Naive thymus-derived CD4-positive, alpha-beta T cell (primary cell): ENCODE measurements at regions not wholly inside any gene's neighbourhood (a gene's known extent, or its start where the extent isn't known, plus 50 kb on each side); places are given as distances from the start of the nearest gene placed in this dataset.

Experiments used
- ATAC-seq: fragments of 150-1000 bp; cut with Tn5 transposase; 2 replicates; pipeline ENCODE4 v1.10.0; 2021; ENCODE audit warnings: mild to moderate bottlenecking, moderate library complexity
- CTCF ChIA-PET: fragments of 350-600 bp; sonication (Branson Sonifier 250); formaldehyde crosslinking; loops from one replicate; lab custom pipeline; 2021; ENCODE audit warnings: antibody characterized with exemption; lab: Charles Lee
- POLR2A ChIA-PET: fragments of 350-600 bp; sonication (Branson Sonifier 250); formaldehyde crosslinking; loops from one replicate; lab custom pipeline; 2021; ENCODE audit warnings: antibody characterized with exemption, inconsistent platforms; lab: Charles Lee
- DNase-seq, 9 donors: peaks; one replicate each; pipeline versions ENCODE4 v3.0.0 to v3.0.0-alpha.2; 2020 to 2022; ENCODE audit warnings: mixed read lengths in 1 of 9
- H3K27ac ChIP-seq: one replicate; pipeline ENCODE4 v1.7.0; 2013; ENCODE audit warnings: mild to moderate bottlenecking, low read depth, low read length, moderate library complexity
- H3K27me3 ChIP-seq, 2 donors: one replicate each; pipeline ENCODE4 v1.7.0; 2013; ENCODE audit warnings: low read length in 2 of 2, mild to moderate bottlenecking in 2 of 2, moderate library complexity in 2 of 2; ENCODE audit not compliant: control insufficient read depth in 2 of 2, insufficient read depth in 2 of 2
- H3K36me3 ChIP-seq, 3 experiments: 1 replicate in 2 of 3; 2 replicates in 1 of 3; pipeline ENCODE4 v1.7.0; 2013; ENCODE audit warnings: low read length in 3 of 3, mild to moderate bottlenecking in 3 of 3, moderate library complexity in 1 of 3; ENCODE audit not compliant: insufficient read depth in 3 of 3, control insufficient read depth in 2 of 3
- H3K4me1 ChIP-seq, 2 donors: one replicate each; pipeline ENCODE4 v1.7.0; 2013; ENCODE audit warnings: low read length in 2 of 2, mild to moderate bottlenecking in 2 of 2, moderate library complexity in 1 of 2; ENCODE audit not compliant: control insufficient read depth in 2 of 2, insufficient read depth in 2 of 2
- H3K4me3 ChIP-seq: 2 replicates; pipeline ENCODE4 v1.7.0; 2013; ENCODE audit warnings: mild to moderate bottlenecking, low read length
- H3K9me3 ChIP-seq, 3 experiments: 1 replicate in 2 of 3; 2 replicates in 1 of 3; pipeline ENCODE4 v1.7.0; 2013; ENCODE audit warnings: low read length in 3 of 3; ENCODE audit not compliant: control insufficient read depth in 2 of 3
- H3K27ac Mint-ChIP-seq, 9 donors: one replicate each; pipeline ENCODE4 v1.8.0; 2020 to 2022; ENCODE audit warnings: mixed read lengths in 9 of 9, mild to moderate bottlenecking in 8 of 9, moderate library complexity in 5 of 9, inconsistent platforms in 2 of 9
- H3K27me3 Mint-ChIP-seq, 5 donors: one replicate each; pipeline ENCODE4 v1.8.0; 2021 to 2022; ENCODE audit warnings: mixed read lengths in 5 of 5, mild to moderate bottlenecking in 1 of 5
- H3K36me3 Mint-ChIP-seq, 5 donors: one replicate each; pipeline ENCODE4 v1.8.0; 2020 to 2022; ENCODE audit warnings: mixed read lengths in 5 of 5, mild to moderate bottlenecking in 3 of 5, inconsistent platforms in 1 of 5
- H3K4me1 Mint-ChIP-seq, 7 donors: one replicate each; pipeline ENCODE4 v1.8.0; 2020 to 2022; ENCODE audit warnings: mixed read lengths in 7 of 7, mild to moderate bottlenecking in 3 of 7, inconsistent platforms in 1 of 7
- H3K4me3 Mint-ChIP-seq, 10 donors: one replicate each; pipeline ENCODE4 v1.8.0; 2020 to 2022; ENCODE audit warnings: mild to moderate bottlenecking in 10 of 10, mixed read lengths in 10 of 10, moderate library complexity in 6 of 10, inconsistent platforms in 2 of 10
- H3K9me3 Mint-ChIP-seq, 11 donors: one replicate each; pipeline ENCODE4 v1.8.0; 2020 to 2022; ENCODE audit warnings: mixed read lengths in 11 of 11, mild to moderate bottlenecking in 4 of 11, inconsistent platforms in 1 of 11, moderate library complexity in 1 of 11
- intact Hi-C, 2 donors: fragments of 100-400 bp; cut with micrococcal nuclease; formaldehyde crosslinking; loops; one replicate each; pipeline ENCODE4 v1.15.1; 2023

GRCh38 chr18:54004828-54005227 is 219.6 kb downstream of the MBD2 start:
- ATAC-seq, result no peak
- POLR2A ChIA-PET, result no interaction called here
- Histone ChIP-seq H3K4me1 (no peaks in the 10 kb centered on the region), H3K36me3 (no peaks in the 10 kb centered on the region), H3K27ac (no peak overlapping the region), H3K27me3 (no peaks in the 10 kb centered on the region), H3K4me3 (no peak overlapping the region), H3K9me3 (no peaks in the 10 kb centered on the region)
- Mint-ChIP-seq H3K27ac (no peak overlapping the region), H3K4me1 (no peaks in the 10 kb centered on the region), H3K27me3 (peaks cover 3 to 9% (median 4%) of the 10 kb centered on the region in 5 donors), H3K9me3 (peaks cover 0 to 4% (median 0%) of the 10 kb centered on the region in 11 donors), H3K4me3 (no peak overlapping the region), H3K36me3 (no peaks in the 10 kb centered on the region)
- CTCF ChIA-PET, result no interaction called here
- no peak for DNase-seq
- intact Hi-C loops, result no loop called here

GRCh38 chr18:54003195-54003594 is 221.3 kb downstream of the MBD2 start:
- POLR2A ChIA-PET, result no interaction called here
- H3K4me3 Mint-ChIP-seq, result no peak overlapping the region
- CTCF ChIA-PET, result no interaction called here
- H3K27me3 Mint-ChIP-seq, result peaks cover 3 to 6% (median 4%) of the 10 kb centered on the region in 5 donors
- DNase-seq (no peak), ATAC-seq (no peak)
- H3K9me3 ChIP-seq, result no peaks in the 10 kb centered on the region
- no peaks in the 10 kb centered on the region for H3K36me3 ChIP-seq
- no peak overlapping the region for H3K27ac ChIP-seq
- intact Hi-C loops, result no loop called here
- H3K27ac Mint-ChIP-seq, result no peak overlapping the region
- H3K27me3 ChIP-seq, result no peaks in the 10 kb centered on the region
- no peaks in the 10 kb centered on the region for H3K36me3 Mint-ChIP-seq
- H3K4me3 ChIP-seq, result no peak overlapping the region
- H3K4me1 Mint-ChIP-seq, result no peaks in the 10 kb centered on the region
- peaks cover 0 to 3% (median 0%) of the 10 kb centered on the region in 11 donors for H3K9me3 Mint-ChIP-seq
- no peaks in the 10 kb centered on the region for H3K4me1 ChIP-seq

GRCh38 chr18:53997064-53997463 is 227.4 kb downstream of the MBD2 start:
- no peak overlapping the region for H3K27ac ChIP-seq
- no peaks in the 10 kb centered on the region for H3K9me3 ChIP-seq
- intact Hi-C loops, result no loop called here
- ATAC-seq (no peak), DNase-seq (no peak)
- H3K4me1 ChIP-seq, result no peaks in the 10 kb centered on the region
- peaks cover 0 to 8% (median 0%) of the 10 kb centered on the region in 11 donors for H3K9me3 Mint-ChIP-seq
- no peaks in the 10 kb centered on the region for H3K36me3 Mint-ChIP-seq
- H3K36me3 ChIP-seq, result no peaks in the 10 kb centered on the region
- no peak overlapping the region for H3K27ac Mint-ChIP-seq
- POLR2A ChIA-PET, result no interaction called here
- H3K27me3 Mint-ChIP-seq, result peaks cover 0 to 7% (median 4%) of the 10 kb centered on the region in 5 donors
- H3K27me3 ChIP-seq, result no peaks in the 10 kb centered on the region
- H3K4me3 Mint-ChIP-seq, result no peak overlapping the region
- H3K4me1 Mint-ChIP-seq, result no peaks in the 10 kb centered on the region
- CTCF ChIA-PET, result no interaction called here
- H3K4me3 ChIP-seq, result no peak overlapping the region

- Histone ChIP-seq H3K4me1 (no peaks in the 10 kb centered on the region), H3K36me3 (no peaks in the 10 kb centered on the region), H3K4me3 (no peak overlapping the region), H3K27ac (no peak overlapping the region), H3K27me3 (no peaks in the 10 kb centered on the region), H3K9me3 (no peaks in the 10 kb centered on the region)
- H3K27me3 Mint-ChIP-seq, result peaks cover 0 to 5% (median 0%) of the 10 kb centered on the region in 5 donors
- ATAC-seq (no peak), DNase-seq (no peak)
- no peak overlapping the region for H3K4me3 Mint-ChIP-seq
- ChIA-PET CTCF (no interaction called here), POLR2A (no interaction called here)
- no peaks in the 10 kb centered on the region for H3K36me3 Mint-ChIP-seq
- H3K27ac Mint-ChIP-seq, result no peak overlapping the region
- H3K4me1 Mint-ChIP-seq, result no peaks in the 10 kb centered on the region
- intact Hi-C loops, result no loop called here
- H3K9me3 Mint-ChIP-seq, result peaks cover 0 to 8% (median 0%) of the 10 kb centered on the region in 11 donors
Measured at GRCh38 chr18:53994016-53994415, 230.5 kb downstream of the MBD2 start.

GRCh38 chr18:53991805-53992204 is 232.7 kb downstream of the MBD2 start:
- Histone ChIP-seq H3K36me3 (no peaks in the 10 kb centered on the region), H3K9me3 (no peaks in the 10 kb centered on the region), H3K4me3 (no peak overlapping the region), H3K4me1 (no peaks in the 10 kb centered on the region), H3K27ac (no peak overlapping the region), H3K27me3 (no peaks in the 10 kb centered on the region)
- intact Hi-C loops, result no loop called here
- ChIA-PET CTCF (no interaction called here), POLR2A (no interaction called here)
- Mint-ChIP-seq H3K4me1 (no peaks in the 10 kb centered on the region), H3K27me3 (peaks cover 0 to 2% (median 0%) of the 10 kb centered on the region in 5 donors), H3K27ac (no peak overlapping the region), H3K9me3 (peaks cover 0 to 4% (median 0%) of the 10 kb centered on the region in 11 donors), H3K4me3 (no peak overlapping the region), H3K36me3 (no peaks in the 10 kb centered on the region)
- DNase-seq (no peak), ATAC-seq (no peak)

- H3K27ac Mint-ChIP-seq, result no peak overlapping the region
- intact Hi-C loops, result no loop called here
- Histone ChIP-seq H3K9me3 (no peaks in the 10 kb centered on the region), H3K4me3 (no peak overlapping the region), H3K4me1 (no peaks in the 10 kb centered on the region), H3K27me3 (no peaks in the 10 kb centered on the region), H3K27ac (no peak overlapping the region), H3K36me3 (no peaks in the 10 kb centered on the region)
- ChIA-PET POLR2A (no interaction called here), CTCF (no interaction called here)
- no peaks in the 10 kb centered on the region for H3K36me3 Mint-ChIP-seq
- no peak for DNase-seq
- H3K4me3 Mint-ChIP-seq, result no peak overlapping the region
- H3K9me3 Mint-ChIP-seq, result peaks cover 0 to 4% (median 0%) of the 10 kb centered on the region in 11 donors
- H3K27me3 Mint-ChIP-seq, result no peaks in the 10 kb centered on the region
- ATAC-seq, result no peak
- H3K4me1 Mint-ChIP-seq, result no peaks in the 10 kb centered on the region
Measured at GRCh38 chr18:53991202-53991601, 233.3 kb downstream of the MBD2 start.

GRCh38 chr18:53990485-53990884 is 234.0 kb downstream of the MBD2 start:
- ChIA-PET CTCF (no interaction called here), POLR2A (no interaction called here)
- Mint-ChIP-seq H3K36me3 (no peaks in the 10 kb centered on the region), H3K4me1 (no peaks in the 10 kb centered on the region), H3K27me3 (peaks cover 0 to 4% (median 0%) of the 10 kb centered on the region in 5 donors), H3K9me3 (peaks cover 0 to 4% (median 0%) of the 10 kb centered on the region in 11 donors), H3K27ac (no peak overlapping the region), H3K4me3 (no peak overlapping the region)
- H3K27ac ChIP-seq, result no peak overlapping the region
- no peaks in the 10 kb centered on the region for H3K27me3 ChIP-seq
- no peaks in the 10 kb centered on the region for H3K36me3 ChIP-seq
- no peaks in the 10 kb centered on the region for H3K4me1 ChIP-seq
- DNase-seq (no peak), ATAC-seq (no peak)
- intact Hi-C loops, result no loop called here
- no peak overlapping the region for H3K4me3 ChIP-seq
- H3K9me3 ChIP-seq, result no peaks in the 10 kb centered on the region
